Fibroblast of peridontal ligament (primary cell): ENCODE measurements at regions not wholly inside any gene's neighbourhood (a gene's known extent, or its start where the extent isn't known, plus 50 kb on each side); places are given as distances from the start of the nearest gene placed in this dataset.
"Not testable (repeated sequence)": the region's sequence is repeated elsewhere in the genome, so short reads cannot be mapped to it uniquely, and the experiment has no call there.

Source experiments
- DNase-seq: peaks from one replicate; pipeline ENCODE4 v3.0.0-alpha.2; 2010; ENCODE audit errors: extremely low read depth

- DNase-seq = no peak
These were observed 161.5 kb downstream of the TMEM132E start for GRCh38 chr17:34740565-34741520.

- DNase-seq = no peak
These were observed 160.0 kb downstream of the TMEM132E start for GRCh38 chr17:34739386-34739785.

GRCh38 chr17:34737673-34738072, 158.3 kb downstream of the TMEM132E start:
- not testable (repeated sequence) for DNase-seq

- DNase-seq = no peak
These were observed 157.2 kb downstream of the TMEM132E start for GRCh38 chr17:34736611-34737010.

- no peak for DNase-seq
These were observed 154.0 kb downstream of the TMEM132E start for GRCh38 chr17:34733333-34733732.

GRCh38 chr17:34730816-34731215, 151.4 kb downstream of the TMEM132E start:
- no peak for DNase-seq

- no peak for DNase-seq
These were observed 149.5 kb downstream of the TMEM132E start for GRCh38 chr17:34728771-34729310.

- no peak for DNase-seq
These were observed 148.2 kb downstream of the TMEM132E start for GRCh38 chr17:34727601-34728000.

- no peak for DNase-seq
These were observed 147.4 kb downstream of the TMEM132E start for GRCh38 chr17:34726536-34727384.

- DNase-seq = no peak
These were observed 146.3 kb downstream of the TMEM132E start for GRCh38 chr17:34725725-34726124.

GRCh38 chr17:34725008-34725407, 145.6 kb downstream of the TMEM132E start:
- DNase-seq = no peak

- no peak for DNase-seq
These were observed 144.5 kb downstream of the TMEM132E start for GRCh38 chr17:34723875-34724274.

GRCh38 chr17:34721326-34721725, 141.9 kb downstream of the TMEM132E start:
- no peak for DNase-seq

- no peak for DNase-seq
These were observed 141.4 kb downstream of the TMEM132E start for GRCh38 chr17:34720760-34721159.

GRCh38 chr17:34719569-34719968, 140.2 kb downstream of the TMEM132E start:
- DNase-seq = no peak

GRCh38 chr17:34717092-34717491, 137.7 kb downstream of the TMEM132E start:
- no peak for DNase-seq

GRCh38 chr17:34716291-34716690, 136.9 kb downstream of the TMEM132E start:
- no peak for DNase-seq

GRCh38 chr17:34715504-34715903, 136.1 kb downstream of the TMEM132E start:
- no peak for DNase-seq

GRCh38 chr17:34714475-34715410, 135.4 kb downstream of the TMEM132E start:
- DNase-seq = no peak

GRCh38 chr17:34713687-34714086, 134.3 kb downstream of the TMEM132E start:
- DNase-seq = no peak
